Progenitor cell of endocrine pancreas (in vitro differentiated cells): ENCODE measurements at regions not wholly inside any gene's neighbourhood (a gene's known extent, or its start where the extent isn't known, plus 50 kb on each side); places are given as distances from the start of the nearest gene placed in this dataset.

Experiments
- DNase-seq: peaks from one replicate; pipeline ENCODE4 v3.0.0; 2021; ENCODE audit warnings: low spot score; ENCODE audit not compliant: unreplicated experiment
- H3K27ac Mint-ChIP-seq: 2 replicates; pipeline ENCODE4 v1.8.0; 2021; ENCODE audit warnings: mild to moderate bottlenecking, moderate library complexity, mixed read lengths
- H3K27me3 Mint-ChIP-seq: 2 replicates; pipeline ENCODE4 v1.8.0; 2021; ENCODE audit warnings: mixed read lengths
- H3K36me3 Mint-ChIP-seq: 2 replicates; pipeline ENCODE4 v1.8.0; 2022; ENCODE audit warnings: mixed read lengths; ENCODE audit not compliant: insufficient read depth
- H3K4me1 Mint-ChIP-seq: 2 replicates; pipeline ENCODE4 v1.8.0; 2021; ENCODE audit warnings: low read depth, mixed read lengths
- H3K4me3 Mint-ChIP-seq: 2 replicates; pipeline ENCODE4 v1.8.0; 2021; ENCODE audit warnings: low read depth, mild to moderate bottlenecking, moderate library complexity, mixed read lengths
- H3K9me3 Mint-ChIP-seq: 2 replicates; pipeline ENCODE4 v1.8.0; 2021; ENCODE audit warnings: low read depth, mixed read lengths
- TF ChIP-seq, protein P1 (sequence below): fragments of 200-600 bp; sonication (generic); IDR thresholded peaks from one replicate; pipeline ENCODE4 v1.5.0; 2021; ENCODE audit warnings: antibody characterized with exemption, mild to moderate bottlenecking; ENCODE audit not compliant: unreplicated experiment

- TF ChIP-seq, protein P1, sequence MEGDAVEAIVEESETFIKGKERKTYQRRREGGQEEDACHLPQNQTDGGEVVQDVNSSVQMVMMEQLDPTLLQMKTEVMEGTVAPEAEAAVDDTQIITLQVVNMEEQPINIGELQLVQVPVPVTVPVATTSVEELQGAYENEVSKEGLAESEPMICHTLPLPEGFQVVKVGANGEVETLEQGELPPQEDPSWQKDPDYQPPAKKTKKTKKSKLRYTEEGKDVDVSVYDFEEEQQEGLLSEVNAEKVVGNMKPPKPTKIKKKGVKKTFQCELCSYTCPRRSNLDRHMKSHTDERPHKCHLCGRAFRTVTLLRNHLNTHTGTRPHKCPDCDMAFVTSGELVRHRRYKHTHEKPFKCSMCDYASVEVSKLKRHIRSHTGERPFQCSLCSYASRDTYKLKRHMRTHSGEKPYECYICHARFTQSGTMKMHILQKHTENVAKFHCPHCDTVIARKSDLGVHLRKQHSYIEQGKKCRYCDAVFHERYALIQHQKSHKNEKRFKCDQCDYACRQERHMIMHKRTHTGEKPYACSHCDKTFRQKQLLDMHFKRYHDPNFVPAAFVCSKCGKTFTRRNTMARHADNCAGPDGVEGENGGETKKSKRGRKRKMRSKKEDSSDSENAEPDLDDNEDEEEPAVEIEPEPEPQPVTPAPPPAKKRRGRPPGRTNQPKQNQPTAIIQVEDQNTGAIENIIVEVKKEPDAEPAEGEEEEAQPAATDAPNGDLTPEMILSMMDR: no peak
- H3K9me3 Mint-ChIP-seq: no peaks in the 10 kb centered on the region
- no peaks in the 10 kb centered on the region for H3K36me3 Mint-ChIP-seq
- peaks cover 11% of the 10 kb centered on the region for H3K27me3 Mint-ChIP-seq
- H3K27ac Mint-ChIP-seq: no peak overlapping the region
- H3K4me3 Mint-ChIP-seq: no peak overlapping the region
- peaks cover 1% of the 10 kb centered on the region for H3K4me1 Mint-ChIP-seq
- no peak for DNase-seq
These were observed 52.5 kb upstream of the NPY start for GRCh38 chr7:24231493-24231892.

DNA sequence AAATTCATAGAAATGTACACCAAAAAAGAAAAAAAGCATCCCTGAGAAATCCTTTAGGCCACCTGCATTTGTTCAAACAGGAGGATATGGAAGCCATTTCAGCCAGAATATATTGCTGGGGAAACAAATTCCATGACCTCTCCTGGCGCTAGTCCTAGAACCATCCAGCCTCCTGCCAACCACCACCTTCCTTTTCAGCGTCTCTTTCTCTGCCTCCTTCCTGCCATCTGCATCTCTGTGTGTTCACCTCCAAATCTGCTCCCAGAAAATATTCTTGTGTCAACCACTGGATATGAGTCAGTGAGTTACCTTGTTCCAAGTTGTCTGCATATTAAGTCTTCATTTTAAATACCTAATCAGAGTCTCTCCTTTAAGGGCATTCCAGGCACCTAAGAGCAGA, 50.6 kb upstream of the NPY start:
- peaks cover 1% of the 10 kb centered on the region for H3K4me1 Mint-ChIP-seq
- H3K4me3 Mint-ChIP-seq: no peak overlapping the region
- H3K27me3 Mint-ChIP-seq: peaks cover 10% of the 10 kb centered on the region
- no peaks in the 10 kb centered on the region for H3K36me3 Mint-ChIP-seq
- DNase-seq: no peak
- no peak overlapping the region for H3K27ac Mint-ChIP-seq
- no peaks in the 10 kb centered on the region for H3K9me3 Mint-ChIP-seq
- TF ChIP-seq, protein P1: no peak
